Activated T-helper 17 cell treated with anti-CD3 and anti-CD28 coated beads, Interleukin-2, amount 50 U/mL, for 72 hours (primary cell): ENCODE measurements at regions not wholly inside any gene's neighbourhood (a gene's known extent, or its start where the extent isn't known, plus 50 kb on each side); places are given as distances from the start of the nearest gene placed in this dataset.

Experiments used
- ATAC-seq: fragments of 150-1000 bp; cut with Tn5 transposase; replicated peaks from 2 replicates; pipeline ENCODE4 v1.10.0; 2021; ENCODE audit warnings: mild to moderate bottlenecking, moderate library complexity
- H3K27ac Mint-ChIP-seq: one replicate; pipeline ENCODE4 v1.8.0; 2022; ENCODE audit warnings: mixed read lengths
- H3K27me3 Mint-ChIP-seq: one replicate; pipeline ENCODE4 v1.8.0; 2022; ENCODE audit warnings: mixed read lengths
- H3K36me3 Mint-ChIP-seq: one replicate; pipeline ENCODE4 v1.8.0; 2022; ENCODE audit warnings: low read depth, mild to moderate bottlenecking, mixed read lengths
- H3K4me1 Mint-ChIP-seq: one replicate; pipeline ENCODE4 v1.8.0; 2022; ENCODE audit warnings: mixed read lengths
- H3K4me3 Mint-ChIP-seq: one replicate; pipeline ENCODE4 v1.8.0; 2022; ENCODE audit warnings: mild to moderate bottlenecking, mixed read lengths
- H3K9me3 Mint-ChIP-seq: one replicate; pipeline ENCODE4 v1.8.0; 2022; ENCODE audit warnings: mixed read lengths

DNA sequence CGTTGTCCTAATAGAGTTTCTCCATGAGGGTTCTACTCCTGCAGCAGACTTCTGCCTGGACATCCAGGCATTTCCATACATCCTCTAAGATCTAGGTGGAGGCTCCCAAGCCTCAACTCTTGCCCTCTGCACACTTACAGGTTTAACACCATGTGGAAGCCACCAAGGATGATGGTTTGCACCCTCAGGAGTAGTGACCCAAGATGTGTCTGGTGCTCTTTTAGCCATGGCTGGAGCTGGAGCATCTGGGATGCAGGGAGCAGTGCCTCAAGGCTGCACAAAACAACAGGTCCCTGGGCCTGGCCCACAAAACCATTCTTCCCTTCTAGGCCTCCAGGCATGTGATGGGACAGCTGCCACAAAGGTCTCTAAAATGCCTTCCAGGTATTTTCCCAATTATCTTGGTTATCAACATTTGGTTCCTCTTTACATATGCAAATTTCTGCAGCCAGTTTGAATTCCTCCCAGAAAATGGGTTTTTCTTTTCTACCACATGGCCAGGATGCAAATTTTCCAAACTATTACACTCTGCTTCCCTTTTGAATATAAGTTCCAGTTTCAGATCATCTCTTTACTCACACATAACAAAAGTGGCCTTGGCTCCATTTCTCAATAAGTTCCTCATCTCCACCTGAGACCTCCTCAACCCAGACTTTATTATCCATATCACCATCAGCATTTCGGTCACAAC lies 69.5 kb upstream of the GNAZ start:
- Mint-ChIP-seq H3K4me3 (no peak overlapping the region), H3K36me3 (no peaks in the 10 kb centered on the region), H3K27ac (no peak overlapping the region), H3K27me3 (peaks cover 44% of the 10 kb centered on the region), H3K9me3 (peaks cover 20% of the 10 kb centered on the region), H3K4me1 (no peaks in the 10 kb centered on the region)
- ATAC-seq, result no peak

- ATAC-seq, result no peak
Observed at GRCh38 chr22:23001463-23001862, 68.9 kb upstream of the GNAZ start.

DNA sequence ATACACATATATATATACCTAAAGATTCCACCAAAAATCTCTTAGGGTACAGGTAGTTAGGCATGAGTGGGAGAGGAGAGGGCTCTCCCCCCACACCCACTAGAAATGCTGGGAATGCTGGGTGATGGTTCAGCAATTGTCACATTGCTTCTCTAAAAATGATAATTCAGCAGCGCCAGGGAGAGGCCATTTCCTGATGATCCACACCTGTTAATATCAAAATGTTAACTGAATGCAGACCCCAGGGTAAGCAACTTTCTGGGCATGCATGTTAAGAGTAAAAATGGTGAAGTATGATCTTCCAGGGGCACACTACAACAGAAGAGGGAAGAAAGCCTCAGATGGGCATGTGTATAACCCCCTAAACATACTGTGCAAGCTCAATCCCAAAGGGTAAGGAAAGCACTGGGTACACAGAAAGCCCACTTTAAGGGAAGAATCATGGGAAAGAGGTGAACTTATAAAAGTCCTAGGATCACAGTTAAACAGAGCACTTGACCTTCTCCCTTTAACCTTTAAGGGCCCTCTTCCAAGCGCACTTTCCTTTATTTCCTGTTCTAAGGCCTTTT lies 67.6 kb upstream of the GNAZ start:
- H3K4me3 Mint-ChIP-seq, result no peak overlapping the region
- no peaks in the 10 kb centered on the region for H3K4me1 Mint-ChIP-seq
- H3K27ac Mint-ChIP-seq, result no peak overlapping the region
- H3K36me3 Mint-ChIP-seq, result no peaks in the 10 kb centered on the region
- peaks cover 33% of the 10 kb centered on the region for H3K27me3 Mint-ChIP-seq
- H3K9me3 Mint-ChIP-seq, result peaks cover 12% of the 10 kb centered on the region
- ATAC-seq, result no peak

More at GRCh38 chr22:23001463-23001862, 68.9 kb upstream of the GNAZ start:
- peaks cover 41% of the 10 kb centered on the region for H3K27me3 Mint-ChIP-seq
- no peak overlapping the region for H3K4me3 Mint-ChIP-seq
- no peaks in the 10 kb centered on the region for H3K36me3 Mint-ChIP-seq
- no peak overlapping the region for H3K27ac Mint-ChIP-seq
- H3K4me1 Mint-ChIP-seq, result no peaks in the 10 kb centered on the region
- peaks cover 19% of the 10 kb centered on the region for H3K9me3 Mint-ChIP-seq

DNA sequence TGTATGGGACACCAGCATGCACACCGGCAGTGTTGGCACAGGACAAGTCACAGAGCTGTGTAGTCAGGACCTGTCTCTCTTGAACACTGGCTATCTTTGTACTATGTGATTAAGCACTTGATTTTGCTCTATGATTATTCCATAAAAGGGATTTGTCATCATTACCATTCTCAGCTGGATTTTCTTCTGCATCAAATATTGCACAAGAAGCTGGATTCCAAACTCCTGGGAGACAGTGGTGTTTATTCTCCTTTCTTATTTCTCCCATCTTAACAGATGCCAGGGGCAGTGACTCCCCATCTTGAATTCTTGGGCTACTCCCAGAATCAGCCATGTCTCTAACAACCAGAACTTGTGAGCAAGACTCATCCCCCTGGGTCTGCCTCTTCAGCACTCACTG lies 62.5 kb upstream of the GNAZ start:
- Mint-ChIP-seq H3K9me3 (no peaks in the 10 kb centered on the region), H3K36me3 (no peaks in the 10 kb centered on the region), H3K27me3 (peaks cover 20% of the 10 kb centered on the region), H3K4me3 (no peak overlapping the region), H3K4me1 (peaks cover 13% of the 10 kb centered on the region), H3K27ac (no peak overlapping the region)
- no peak for ATAC-seq

- Mint-ChIP-seq H3K27me3 (peaks cover 19% of the 10 kb centered on the region), H3K9me3 (no peaks in the 10 kb centered on the region), H3K4me3 (no peak overlapping the region), H3K36me3 (no peaks in the 10 kb centered on the region), H3K27ac (no peak overlapping the region), H3K4me1 (peaks cover 13% of the 10 kb centered on the region)
- no peak for ATAC-seq
Observed at GRCh38 chr22:23008896-23009295, 61.4 kb upstream of the GNAZ start.
